DMS153 (cell line): ENCODE measurements at regions not wholly inside any gene's neighbourhood (a gene's known extent, or its start where the extent isn't known, plus 50 kb on each side); places are given as distances from the start of the nearest gene placed in this dataset.

Experiments used
- DNase-seq: peaks from one replicate; lab custom pipeline; 2025; lab: John Stamatoyannopoulos, UW

DNA sequence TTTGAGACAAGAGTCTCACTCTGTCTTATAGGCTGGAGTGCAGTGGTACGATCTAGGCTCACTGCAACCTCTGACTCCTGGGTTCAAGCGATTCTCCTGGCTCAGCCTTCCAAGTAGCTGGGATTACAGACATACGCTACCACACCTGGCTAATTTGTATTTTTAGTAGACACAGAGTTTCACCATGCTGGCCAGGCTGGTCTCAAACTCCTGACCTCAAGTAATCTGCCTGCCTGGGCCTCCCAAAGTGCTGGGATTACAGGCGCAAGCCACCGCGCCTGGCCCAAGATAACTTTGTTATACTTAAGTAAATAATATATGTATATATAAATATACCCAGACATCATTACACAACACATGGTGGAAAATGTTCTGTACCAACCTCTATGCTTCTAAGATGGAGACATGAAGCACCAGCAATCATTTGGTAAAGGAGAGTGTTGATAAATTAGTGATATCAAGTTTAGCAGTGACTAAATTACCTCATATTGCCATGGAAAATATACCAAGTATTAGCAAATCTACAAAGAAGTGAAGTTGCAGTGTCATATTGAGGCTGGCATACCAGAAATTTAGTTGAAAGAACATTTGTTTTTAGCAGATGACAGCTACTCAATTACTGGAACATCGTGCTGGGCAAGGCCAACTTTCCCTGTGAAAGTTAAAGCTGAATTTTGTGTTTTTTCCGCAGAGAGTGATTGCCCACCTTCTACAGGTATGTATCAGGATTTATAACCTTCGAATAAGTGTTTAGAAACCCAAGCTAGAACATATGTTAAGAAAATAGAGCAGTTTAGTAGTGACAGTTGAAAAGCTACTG lies 177.7 kb downstream of the MYCN start:
- DNase-seq = no peak

DNA sequence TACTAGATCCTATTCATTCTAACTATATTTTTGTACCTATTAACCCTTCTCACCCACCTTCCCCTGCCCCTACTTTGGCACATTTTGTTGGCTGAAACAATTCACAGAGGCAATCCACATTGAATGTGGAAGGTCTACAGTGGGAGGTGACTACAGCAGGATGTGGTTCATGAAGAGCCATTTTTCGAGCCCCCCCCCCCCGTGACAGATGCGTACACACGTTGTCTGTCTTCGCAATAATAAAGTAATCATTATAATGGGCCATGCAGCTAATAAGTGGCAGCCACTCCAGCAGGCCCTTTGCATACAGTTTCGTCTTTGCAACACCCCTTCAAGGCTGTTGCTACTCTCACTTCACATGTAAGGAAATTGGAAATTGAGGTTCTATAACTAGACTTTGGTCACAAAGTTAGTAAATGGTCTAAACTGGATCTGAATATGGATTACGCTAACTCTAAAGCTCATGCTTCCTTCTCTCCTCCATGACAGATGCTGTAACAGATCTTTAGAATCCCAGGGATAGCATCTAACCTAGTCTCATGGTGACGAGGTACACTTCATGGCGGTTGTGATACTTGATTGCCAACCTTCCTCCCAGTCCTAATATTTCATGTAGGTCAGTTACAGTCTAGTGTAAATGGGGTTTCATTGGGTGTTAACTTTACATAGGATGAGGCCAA lies 176.8 kb downstream of the MYCN start:
- DNase-seq = no peak

DNA sequence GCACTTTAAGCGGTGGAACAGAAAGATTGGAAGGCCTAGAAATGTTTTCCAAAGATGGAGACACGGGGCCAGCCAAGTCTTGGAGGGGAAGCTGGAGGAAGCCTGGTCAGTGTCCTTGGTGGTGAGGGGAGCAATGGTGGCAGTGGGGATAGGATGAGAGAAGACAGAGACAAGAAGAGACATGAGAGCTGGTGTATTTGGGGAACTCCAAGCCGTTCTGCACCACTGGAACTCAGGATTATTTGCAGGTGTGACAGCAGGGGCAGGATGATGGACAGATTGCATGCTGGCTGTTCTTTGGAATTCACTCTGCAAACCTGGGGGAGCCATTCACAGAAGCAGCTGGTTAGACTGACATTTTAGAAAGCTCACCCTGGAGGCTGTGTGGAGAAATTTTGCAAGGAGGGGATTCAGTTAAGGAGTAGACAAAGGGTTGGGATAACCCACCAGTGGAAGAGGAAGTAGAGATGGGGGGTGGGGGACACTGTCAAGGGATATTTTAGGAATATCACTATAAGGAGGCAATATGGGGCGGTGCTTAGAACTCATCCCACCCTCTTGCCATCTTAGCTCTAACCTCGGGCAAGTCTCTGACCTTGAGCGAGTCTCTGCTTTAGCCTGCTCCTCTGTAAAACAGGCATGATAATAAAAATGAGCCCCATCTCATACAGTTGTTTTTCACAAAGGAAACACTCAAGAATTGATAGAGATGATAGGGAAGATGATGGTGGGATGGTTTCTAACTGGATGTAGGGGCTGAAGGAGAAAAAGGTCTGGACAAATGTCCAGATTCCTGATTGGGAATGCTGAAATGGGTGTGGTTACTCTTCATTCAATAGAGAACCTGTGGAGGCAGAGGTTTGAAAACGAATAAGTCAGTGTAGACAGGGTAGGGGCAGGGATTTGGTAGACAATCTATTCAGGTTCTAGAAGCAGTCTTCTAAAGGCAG lies 175.8 kb downstream of the MYCN start:
- DNase-seq = no peak

DNA sequence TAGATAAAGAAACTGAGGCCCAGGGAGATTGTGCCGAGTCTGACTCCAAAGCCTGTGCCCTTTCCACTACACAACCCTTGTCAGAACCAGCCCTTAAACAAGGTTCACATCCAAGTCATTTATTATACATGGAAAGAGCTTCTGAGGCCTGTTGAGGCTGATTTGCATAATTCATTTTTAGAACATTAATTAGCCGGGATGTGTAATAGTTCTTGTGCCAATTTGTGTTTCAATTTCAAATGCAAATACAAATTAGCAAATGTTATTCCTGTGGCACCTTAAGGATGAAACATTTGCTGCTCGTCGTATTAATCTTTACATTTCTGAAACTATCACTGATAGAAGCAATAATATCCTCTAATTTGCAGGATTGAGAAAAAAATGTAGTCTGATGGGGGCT lies 174.9 kb downstream of the MYCN start:
- no peak for DNase-seq

DNA sequence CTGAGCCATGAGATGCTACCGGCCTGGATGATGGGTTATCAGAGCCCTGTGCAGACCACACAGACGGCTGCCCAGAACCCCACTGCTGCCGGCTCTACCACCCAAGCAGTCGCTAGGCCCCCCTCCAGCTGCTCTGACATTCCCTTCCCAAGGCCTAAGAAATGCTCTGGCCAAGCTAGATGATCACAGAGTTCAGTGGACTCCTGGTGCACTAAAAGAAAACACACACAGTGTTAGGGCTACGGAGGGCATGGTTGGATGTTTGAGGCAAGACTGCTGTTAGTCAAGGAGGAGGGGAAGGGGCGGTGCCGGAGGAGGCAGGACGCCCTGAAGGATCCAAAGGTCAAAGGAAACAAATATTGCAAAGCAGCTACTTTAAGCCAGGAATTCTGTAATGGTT lies 174.5 kb downstream of the MYCN start:
- no peak for DNase-seq

DNA sequence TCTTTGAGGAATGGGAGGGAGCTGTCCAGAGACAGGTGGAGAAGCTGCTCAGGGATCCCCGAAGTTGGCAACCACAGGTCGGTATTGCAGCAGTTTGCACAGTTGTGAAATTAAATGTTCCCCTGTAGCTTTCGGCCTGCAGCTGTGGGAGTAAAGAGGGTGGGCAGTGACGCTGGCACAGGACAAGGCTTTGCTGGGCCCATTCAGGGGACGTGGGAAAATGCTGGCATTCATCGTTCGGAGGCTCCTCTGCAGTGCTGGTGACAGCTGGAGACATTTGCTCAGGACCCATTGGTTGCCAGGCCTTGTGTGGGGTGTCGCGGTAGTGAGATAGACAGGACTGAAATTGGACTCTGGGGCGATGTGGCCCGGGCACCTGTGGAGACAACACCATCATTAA lies 173.7 kb downstream of the MYCN start:
- no peak for DNase-seq

DNA sequence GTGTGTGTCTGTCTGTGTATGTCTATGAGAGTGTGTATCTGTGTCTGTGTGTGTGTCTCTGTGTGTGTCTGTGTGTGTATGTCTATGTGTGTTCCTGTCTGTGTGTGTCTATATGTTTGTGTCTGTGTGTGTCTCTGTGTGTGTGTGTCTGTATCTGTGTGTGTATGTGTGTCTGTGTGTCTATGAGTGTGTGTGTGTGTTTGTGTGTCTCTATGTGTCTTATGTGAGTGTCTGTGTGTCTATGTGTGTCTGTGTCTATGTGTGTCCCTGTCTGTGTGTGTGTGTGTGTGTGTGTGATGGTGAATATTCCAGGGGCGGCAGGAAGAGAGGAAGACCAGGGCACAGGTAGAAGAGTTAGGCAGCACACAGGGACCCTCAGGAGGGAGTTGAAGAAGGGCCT lies 173.2 kb downstream of the MYCN start:
- DNase-seq = no peak

DNA sequence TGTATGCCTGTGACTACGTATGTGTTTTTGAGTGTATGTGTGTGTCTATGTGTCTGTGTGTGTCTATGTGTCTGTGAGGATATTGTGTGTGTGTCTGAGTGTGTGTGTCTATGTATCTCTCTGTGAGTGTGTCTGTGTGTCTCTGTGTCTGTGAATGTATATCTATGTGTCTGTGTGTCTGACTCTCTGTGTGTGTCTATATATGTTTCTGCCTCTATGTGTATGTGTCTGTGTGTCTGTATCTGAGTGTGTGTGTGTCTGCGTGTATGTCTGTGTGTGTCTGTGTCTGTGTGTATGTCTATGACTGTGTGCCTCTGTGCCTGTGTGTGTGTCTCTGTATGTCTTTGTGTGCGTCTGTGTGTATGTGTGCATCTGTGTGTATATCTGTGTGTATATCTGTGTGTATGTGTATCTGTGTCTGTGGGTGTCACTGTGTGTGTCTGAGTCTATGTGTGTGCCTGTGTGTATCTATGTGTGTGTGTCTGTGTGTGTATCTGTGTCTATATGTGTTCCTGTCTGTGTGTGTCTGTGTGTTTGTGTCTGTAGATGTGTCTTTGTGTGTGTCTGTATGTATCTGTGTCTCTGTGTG lies 172.7 kb downstream of the MYCN start:
- no peak for DNase-seq

DNA sequence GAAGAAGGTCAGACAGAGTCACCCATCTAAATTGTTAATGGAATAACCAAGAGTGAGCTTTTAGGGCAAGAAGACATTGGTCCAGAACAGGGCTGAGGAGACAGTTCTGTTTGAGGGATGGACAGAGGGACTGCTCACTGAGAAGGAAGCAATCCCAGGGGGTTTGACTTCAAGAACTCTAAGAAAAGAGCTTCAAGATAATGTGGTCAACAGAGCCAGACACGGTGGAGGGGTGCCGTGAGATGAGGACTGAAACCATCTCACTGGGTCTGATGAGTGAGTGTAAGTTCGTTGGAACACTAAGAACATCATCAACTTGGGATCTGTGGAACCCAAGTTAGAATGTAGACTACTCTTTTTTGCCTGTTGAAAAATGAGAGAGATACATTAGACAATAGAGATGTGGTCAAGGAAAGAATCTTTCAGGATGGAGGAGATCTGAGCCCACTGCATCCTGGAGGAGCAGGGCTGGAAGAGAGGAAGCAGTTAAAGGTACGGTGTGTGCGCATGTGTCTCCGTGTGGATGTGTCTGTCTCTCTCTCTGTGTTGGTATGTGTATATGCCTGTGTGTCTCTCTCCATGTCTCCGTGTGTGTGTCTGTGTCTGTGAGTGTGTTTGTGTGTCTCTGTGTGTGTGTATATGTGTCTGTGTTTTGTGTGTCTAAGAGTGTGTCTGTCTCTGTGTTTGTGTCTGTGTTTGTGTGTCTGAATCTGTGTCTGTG lies 172.1 kb downstream of the MYCN start:
- no peak for DNase-seq

DNA sequence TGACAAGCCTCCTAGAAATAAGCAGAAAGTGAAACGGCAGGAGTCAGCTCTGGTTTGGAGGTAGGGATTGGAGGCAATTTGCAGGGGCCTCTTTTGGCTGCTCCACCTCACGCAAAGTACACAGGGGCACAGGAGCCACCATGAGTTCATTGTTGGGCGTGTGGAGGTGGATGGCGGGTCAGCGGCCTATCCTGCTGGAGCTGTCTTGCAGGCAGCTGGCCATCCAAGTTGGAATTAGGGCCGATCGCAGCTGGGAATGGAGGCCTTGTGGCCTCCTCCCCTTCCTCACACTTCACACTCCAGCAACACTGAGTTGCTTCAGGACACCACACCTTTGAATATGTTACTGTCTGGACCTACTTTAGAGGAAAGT lies 171.5 kb downstream of the MYCN start:
- no peak for DNase-seq

DNA sequence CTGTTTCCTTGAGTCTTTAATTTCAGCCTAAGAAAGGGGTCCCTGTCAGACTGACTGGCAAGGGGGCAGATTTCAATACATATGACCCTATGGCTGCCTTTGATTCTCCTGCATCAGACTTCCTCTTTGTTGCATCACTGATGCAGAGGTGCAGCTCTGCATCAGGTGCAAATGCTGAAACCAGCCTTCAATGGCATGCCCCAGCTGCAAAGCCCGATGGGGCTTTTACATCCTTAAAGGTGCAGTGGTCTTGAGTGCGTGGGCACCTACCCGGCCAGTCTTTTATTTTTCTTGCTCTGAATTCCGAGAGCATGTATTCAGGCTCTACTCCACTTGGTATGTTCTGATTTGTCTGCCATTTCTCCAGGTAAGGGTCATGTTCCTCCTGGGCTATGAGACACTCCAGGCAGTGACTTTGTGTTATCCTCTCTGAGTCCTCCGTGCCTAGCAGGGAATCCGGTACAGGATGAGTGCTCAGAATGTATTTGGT lies 169.5 kb downstream of the MYCN start:
- no peak for DNase-seq

DNA sequence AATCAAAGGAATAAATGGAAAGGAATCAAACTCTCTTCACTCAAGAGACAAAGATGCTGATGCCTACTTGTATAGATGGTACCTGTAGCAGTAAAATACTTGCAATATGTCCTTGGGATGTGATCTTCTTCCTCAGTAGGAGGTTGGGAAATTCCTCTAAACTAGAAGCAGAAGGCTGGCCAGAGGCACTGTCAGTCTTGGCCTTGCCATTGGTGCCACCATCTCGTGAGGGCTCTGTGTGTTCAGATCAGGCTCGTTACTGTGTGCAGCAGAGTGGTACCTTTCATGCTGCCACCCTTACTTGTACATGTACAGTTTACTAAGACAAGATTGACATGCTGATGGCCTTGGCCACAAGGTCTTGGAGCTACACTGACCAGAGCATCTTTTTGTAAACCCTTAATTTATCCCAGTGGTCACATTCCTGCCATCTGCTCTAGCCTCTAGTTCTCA lies 169.0 kb downstream of the MYCN start:
- DNase-seq = no peak

DNA sequence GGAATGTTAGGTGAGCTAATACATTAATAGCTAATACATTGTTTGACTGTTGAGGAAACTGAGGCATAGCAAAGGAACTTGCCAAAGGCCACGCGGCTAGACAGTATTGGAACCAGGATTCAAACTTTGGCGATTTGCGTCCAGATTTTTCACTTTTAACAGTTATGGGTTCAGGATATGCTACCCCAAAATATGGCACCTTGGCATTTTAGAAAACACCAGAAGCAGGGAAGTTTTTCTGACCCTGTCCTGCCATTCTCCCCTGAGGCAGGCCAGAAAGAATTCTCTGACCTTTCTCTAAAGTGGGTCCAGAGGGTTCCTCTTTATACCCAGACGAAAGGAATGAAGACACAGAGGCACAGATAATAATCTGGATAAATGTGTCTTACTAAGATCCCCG lies 166.9 kb downstream of the MYCN start:
- no peak for DNase-seq

DNA sequence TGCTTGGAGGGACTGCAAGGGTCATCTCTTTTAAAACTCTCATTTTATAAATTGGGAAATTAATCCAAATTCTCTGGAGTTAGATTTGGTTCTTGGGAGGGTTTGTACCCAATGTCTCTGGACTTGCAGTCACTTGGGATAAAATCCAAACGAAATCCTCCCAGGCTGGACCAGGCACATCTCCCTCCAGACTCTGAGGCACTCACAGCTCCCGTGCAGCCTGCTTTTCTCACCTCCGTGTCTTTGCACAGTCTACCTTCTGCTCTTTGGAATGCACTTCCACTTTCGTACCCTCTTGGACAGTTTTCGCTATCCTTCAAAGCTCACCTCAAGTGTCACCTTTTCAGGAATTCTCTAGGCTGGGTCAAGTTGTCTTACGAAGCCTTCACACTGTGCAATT lies 166.3 kb downstream of the MYCN start:
- no peak for DNase-seq

DNA sequence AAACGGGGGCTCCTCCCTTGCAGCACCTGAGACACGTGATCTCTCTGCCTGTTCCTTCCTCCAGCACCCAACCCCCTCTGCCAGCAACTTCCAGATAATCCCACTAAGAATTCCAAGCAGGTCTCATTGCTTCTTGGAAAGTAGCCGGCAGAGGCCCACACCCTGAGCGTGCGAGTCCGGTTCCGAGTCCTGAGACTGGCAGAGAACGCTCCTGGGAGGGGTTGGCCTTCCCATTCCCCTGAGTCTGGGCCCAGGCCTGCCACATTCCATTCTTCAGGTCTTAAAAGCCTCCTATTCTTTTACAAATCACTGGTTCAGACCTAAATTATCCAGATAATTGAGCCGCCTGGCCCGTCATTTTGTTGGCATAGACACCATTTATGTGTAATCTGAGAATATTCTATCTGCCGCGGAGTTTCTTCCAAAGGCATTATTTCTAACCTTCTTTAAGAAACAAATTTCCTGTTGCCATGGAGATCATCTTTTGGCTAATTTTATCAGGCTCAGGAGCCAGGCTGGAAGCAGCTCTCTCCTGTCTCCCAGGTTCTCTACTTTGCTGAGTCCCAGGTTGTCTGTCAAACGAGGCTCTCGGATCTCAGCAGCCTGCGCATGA lies 165.4 kb downstream of the MYCN start:
- DNase-seq = no peak

DNA sequence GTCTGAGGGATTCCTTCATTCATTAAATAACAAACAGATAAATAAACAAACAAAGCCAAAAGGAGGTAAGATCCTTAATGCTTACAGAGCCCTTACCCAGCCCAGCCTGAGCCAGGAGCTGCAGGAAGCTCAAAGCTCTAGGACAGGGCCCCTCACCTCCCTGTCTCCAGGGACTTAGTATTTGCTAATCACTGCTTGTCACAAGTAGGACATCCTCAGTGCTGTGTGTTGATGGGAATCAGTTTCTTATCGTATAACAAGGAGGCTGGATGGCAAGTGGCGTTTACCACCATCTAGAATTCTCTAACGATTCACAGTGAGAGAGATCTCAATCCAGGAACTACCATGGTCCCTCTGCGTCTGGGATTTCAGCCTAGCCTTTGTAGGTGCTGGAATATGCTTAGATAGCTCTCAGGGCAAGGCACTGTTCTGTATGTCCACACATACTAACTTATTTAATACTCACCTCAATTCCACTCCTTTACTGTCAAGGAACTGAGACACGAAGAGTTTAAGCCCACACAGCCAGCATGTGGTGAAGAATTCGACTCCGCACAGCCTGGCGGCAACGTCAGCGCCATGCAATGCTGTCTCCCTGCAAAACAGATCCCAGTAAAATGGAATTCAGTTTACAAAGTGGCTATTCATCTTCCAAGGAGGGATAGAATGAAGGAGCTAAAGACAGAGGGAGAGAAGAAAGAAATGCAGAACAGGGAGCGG lies 164.8 kb downstream of the MYCN start:
- no peak for DNase-seq

DNA sequence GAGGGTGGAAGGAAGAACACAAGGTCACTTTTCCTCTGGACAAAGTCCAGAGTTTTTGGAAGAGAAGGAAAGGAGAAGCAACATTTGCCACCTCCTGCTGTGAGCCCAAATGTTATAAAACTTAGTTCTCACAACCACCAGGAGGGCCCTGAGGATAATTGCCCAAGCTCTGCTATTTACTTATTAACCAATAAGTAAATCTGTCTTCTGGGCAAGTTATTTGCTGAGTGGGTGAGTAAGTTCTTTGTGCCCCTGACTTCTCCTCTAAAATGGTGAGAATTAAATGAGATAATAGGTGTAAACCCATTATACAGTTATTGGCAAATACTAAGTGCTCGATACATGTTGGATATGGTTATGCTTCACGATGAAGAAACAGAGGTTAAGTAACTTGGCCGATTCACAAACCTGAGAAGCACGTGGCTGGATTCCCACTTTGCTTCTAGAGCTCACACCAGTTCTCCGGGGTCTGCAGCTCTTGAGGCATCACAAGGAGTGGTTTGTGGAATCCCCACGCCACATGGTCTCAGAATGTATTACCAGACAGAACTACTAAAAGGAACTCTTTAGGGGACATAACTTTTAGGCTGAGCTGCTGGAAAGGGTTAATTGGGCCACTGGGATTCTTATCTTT lies 164.1 kb downstream of the MYCN start:
- DNase-seq = no peak

DNA sequence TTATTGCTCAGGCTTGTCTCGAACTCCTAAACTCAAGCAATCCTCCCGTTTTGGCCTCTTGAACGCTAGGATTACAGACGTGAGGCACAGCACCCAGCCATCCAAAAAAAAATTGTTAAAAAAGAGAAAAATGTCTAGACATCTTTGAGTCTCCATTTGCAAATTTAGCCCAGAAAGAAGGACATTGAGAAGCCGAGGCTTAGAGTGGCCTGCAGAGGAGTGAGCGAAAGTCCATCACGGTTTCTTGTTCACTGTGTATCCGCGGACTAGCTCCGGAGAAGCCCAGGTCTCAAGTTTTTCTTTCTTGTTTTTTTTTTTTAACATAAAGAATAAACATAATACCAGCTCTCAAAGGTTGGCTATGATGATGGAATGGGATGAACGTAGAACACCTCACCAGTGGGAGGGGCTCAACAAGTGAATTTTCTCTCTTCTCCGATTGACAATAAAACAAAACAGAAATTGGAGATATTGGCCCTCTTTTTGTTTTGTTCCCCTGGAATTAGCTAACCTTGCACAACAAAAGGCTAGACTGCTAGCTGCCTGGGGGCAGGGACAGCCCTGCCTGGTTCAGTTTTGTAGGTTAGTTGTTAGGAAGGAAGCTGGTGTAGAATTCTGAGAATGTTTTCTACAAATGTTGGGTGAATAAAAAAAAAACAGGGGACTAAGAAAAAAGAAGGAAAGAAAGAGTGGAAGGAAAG lies 163.4 kb downstream of the MYCN start:
- no peak for DNase-seq

DNA sequence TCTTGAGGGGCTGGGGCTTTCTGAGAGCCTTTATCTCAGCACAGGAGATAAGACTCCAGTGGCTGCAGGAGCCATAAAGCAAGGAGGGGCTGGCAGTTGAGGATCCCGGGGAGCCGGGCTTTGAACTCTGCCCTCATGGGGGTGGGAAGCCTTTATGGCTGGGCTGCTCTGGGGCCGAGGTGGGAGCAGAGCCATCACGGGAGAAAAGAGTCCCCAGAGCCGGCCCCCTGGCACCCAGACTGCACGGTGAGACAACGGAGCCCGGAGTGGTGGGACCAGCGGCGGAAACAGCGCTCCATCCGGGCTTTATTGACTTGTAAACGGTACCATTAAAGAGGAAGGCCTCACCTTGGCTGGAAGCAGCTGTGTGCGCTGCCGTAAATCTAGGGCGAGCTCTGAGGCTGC lies 162.6 kb downstream of the MYCN start:
- DNase-seq = no peak
